Adipocyte (in vitro differentiated cells): ENCODE measurements at regions not wholly inside any gene's neighbourhood (a gene's known extent, or its start where the extent isn't known, plus 50 kb on each side); places are given as distances from the start of the nearest gene placed in this dataset.
A peak's percentile ranks its signal among the peaks of the same experiment; 100 is the strongest.

ENCODE experiments used
- DNase-seq: peaks from one replicate; pipeline ENCODE4 v3.0.0-alpha.2; 2015; ENCODE audit warnings: low read depth
- H3K27me3 ChIP-seq: replicated peaks from 2 replicates; pipeline ENCODE4 v1.7.0; 2013; ENCODE audit warnings: mild to moderate bottlenecking, low read length, moderate library complexity; ENCODE audit not compliant: control insufficient read depth, insufficient read depth
- H3K36me3 ChIP-seq: 2 replicates; pipeline ENCODE4 v1.7.0; 2013; ENCODE audit warnings: low read length, mild to moderate bottlenecking, moderate library complexity; ENCODE audit not compliant: control insufficient read depth, insufficient read depth, severe bottlenecking
- H3K4me1 ChIP-seq: 2 replicates; pipeline ENCODE4 v1.7.0; 2013; ENCODE audit warnings: mild to moderate bottlenecking, low read length, moderate library complexity; ENCODE audit not compliant: control insufficient read depth, insufficient read depth
- H3K4me3 ChIP-seq: 2 replicates; pipeline ENCODE4 v1.7.0; 2013; ENCODE audit warnings: mild to moderate bottlenecking, low read length, moderate library complexity
- H3K9ac ChIP-seq: 2 replicates; pipeline ENCODE4 v1.7.0; 2013; ENCODE audit warnings: mild to moderate bottlenecking, low read length, moderate library complexity
- H3K9me3 ChIP-seq: 2 replicates; pipeline ENCODE4 v1.7.0; 2013; ENCODE audit warnings: mild to moderate bottlenecking, low read length, moderate library complexity; ENCODE audit not compliant: control insufficient read depth

DNA sequence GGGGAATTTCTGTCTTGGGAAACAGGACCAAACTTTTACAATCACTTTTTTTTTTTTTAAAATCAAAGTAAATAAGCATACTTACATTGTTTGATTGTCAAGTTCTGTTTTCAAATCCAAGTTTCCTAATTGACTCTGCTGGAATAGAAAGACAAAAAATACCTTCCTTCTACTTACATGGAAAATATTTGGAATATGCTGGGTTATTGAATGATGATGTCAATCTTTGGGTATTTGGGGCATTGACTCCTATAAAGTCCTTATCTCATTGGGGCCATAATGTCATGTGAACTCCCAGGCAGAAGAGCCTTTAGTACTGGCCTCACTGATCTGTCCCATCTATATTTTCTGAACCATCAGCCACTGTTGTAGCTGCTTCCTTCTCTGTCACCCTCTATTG lies 122.6 kb upstream of the NOX3 start:
- Histone ChIP-seq H3K36me3 (no peaks in the 10 kb centered on the region), H3K9me3 (no peaks in the 10 kb centered on the region)

DNA sequence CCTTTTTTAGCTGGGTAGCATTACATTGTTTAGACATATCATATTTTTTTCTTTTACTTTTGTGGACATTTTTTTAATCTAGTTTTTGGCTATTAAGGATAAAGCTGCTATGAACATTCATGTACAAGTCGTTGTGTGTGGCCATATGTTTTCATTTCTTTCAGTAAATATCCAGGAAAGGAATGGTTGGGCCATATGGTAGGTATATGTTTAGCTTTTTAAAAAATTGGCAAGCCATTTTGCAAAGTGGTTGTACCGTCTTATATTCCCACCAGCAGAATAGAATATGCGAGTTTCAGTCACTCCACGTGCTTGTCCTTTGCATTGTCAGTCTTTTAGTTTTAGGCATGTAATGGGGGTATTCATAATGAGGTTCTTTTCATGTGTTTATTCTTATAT lies 106.3 kb upstream of the NOX3 start:
- Histone ChIP-seq H3K27me3 (no peaks in the 10 kb centered on the region), H3K36me3 (no peaks in the 10 kb centered on the region), H3K9ac (no peak overlapping the region), H3K4me1 (no peaks in the 10 kb centered on the region), H3K9me3 (no peaks in the 10 kb centered on the region), H3K4me3 (no peak overlapping the region)
- no peak for DNase-seq

More for the DNA sequence above, 122.6 kb upstream of the NOX3 start:
- no peak overlapping the region for H3K4me3 ChIP-seq
- no peaks in the 10 kb centered on the region for H3K27me3 ChIP-seq
- no peak for DNase-seq
- H3K9ac ChIP-seq, result no peak overlapping the region
- no peaks in the 10 kb centered on the region for H3K4me1 ChIP-seq

DNA sequence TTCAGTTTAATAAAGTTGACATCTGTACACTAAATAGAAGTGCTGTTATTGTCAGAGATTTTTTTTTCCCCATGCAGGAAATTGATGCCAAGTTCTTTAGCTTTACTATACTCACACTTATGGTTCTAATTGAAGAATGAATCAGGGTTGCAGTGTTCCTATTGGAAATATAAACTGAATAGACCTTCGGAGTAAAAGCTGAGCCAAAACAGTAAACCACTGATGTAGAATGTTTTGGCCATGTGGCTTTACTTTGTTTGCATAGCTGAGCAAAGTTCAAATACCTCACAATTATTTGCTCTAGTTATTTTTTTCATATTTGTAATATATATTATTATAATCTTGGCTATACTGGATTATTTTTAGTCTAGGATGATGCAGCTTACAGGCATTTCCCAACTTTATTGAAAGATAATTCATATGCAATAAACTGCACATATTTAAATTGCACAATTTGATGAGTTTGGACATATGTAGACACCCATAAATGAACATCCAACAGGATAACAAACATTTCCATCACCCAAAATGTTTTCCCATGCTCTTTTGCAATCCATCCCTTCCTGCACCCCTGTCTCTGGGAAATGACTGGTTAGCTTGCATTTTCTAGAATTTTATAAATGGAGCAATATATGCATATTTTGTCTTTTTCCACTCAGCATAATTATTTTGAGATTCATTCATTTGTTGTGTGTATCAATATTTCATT lies 105.8 kb upstream of the NOX3 start:
- Histone ChIP-seq H3K4me1 (no peaks in the 10 kb centered on the region), H3K9me3 (no peaks in the 10 kb centered on the region), H3K4me3 (no peak overlapping the region), H3K36me3 (no peaks in the 10 kb centered on the region), H3K9ac (no peak overlapping the region), H3K27me3 (no peaks in the 10 kb centered on the region)
- DNase-seq, result peak; percentile 45

DNA sequence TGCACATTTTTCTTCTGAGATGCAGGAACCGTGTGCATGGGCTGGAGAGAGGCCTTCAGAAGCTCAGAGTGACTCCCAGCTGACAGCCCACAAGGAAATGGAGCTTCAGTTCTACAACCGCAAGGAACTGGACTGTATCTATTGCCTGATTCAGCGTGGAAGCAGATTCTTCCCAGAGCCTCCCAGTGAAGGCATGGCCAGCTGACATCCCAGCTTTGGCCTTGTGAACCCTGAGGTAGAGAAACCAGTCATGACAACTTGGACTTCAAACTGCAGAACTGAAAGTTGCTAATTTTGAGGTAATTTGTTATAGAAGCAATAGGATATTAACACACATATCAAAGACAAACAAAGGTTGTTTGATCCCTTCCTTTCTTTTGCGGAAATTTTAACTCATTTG lies 94.3 kb upstream of the NOX3 start:
- Histone ChIP-seq H3K4me1 (no peaks in the 10 kb centered on the region), H3K9ac (no peak overlapping the region), H3K36me3 (no peaks in the 10 kb centered on the region), H3K9me3 (no peaks in the 10 kb centered on the region), H3K4me3 (no peak overlapping the region), H3K27me3 (no peaks in the 10 kb centered on the region)
- DNase-seq, result no peak

DNA sequence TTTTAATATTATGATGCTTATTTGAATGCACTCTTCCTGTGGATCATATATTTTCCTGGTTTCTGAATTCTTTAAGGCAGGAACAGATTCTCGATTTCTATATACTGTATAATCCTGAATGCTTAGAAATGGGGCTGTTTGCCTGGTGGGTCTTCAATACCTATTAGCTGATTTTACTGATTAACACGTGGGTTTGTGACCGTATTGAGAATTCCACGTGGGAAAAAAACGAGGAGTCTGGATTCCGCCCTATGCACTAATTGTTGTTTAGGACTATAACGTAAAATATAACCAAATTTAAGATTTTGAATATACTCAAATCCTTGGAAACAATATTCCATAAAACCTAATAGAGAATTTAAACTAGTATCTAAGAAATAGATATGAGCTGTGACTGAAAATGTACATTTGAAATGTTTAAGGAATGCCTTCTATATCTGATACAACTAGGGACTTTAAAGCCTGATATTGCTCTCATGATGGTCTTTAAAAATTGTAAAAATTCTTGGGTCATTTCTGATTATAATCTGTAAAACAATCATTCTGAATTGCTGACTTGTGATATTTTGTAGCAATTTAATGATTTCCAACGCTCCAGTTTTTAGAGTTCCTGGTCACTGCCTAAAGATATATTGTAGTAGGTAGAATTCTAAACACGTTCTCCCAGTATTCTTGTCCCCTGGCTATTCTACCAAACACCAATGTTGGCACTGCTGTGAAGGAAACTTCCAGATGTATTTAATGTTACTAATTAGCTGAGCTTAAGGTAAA lies 93.6 kb upstream of the NOX3 start:
- H3K9me3 ChIP-seq, result no peaks in the 10 kb centered on the region
- H3K27me3 ChIP-seq, result no peaks in the 10 kb centered on the region
- H3K9ac ChIP-seq, result no peak overlapping the region
- no peak for DNase-seq
- no peaks in the 10 kb centered on the region for H3K36me3 ChIP-seq
- H3K4me3 ChIP-seq, result no peak overlapping the region
- no peaks in the 10 kb centered on the region for H3K4me1 ChIP-seq

DNA sequence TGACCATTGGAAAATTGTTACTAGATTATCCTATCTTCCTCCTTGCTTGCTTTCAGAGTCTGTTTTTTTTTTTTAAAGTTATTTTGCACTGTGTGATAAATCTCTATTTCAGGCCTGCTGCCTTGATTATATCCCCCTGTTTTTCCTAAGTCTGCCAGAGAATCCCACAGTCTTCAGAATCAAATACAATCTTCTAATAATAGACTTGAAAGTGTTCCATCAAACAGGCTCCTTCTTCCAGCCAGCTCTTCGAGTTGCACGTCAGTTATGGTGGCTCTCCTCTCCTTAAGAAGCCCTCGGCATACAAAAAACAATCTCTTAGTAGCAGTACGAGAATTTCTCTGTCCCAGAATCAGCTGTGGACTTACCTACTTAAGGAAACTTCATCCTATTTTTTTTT lies 92.9 kb upstream of the NOX3 start:
- Histone ChIP-seq H3K4me3 (no peak overlapping the region), H3K4me1 (no peaks in the 10 kb centered on the region), H3K9me3 (no peaks in the 10 kb centered on the region), H3K36me3 (no peaks in the 10 kb centered on the region), H3K27me3 (no peaks in the 10 kb centered on the region), H3K9ac (no peak overlapping the region)
- no peak for DNase-seq

DNA sequence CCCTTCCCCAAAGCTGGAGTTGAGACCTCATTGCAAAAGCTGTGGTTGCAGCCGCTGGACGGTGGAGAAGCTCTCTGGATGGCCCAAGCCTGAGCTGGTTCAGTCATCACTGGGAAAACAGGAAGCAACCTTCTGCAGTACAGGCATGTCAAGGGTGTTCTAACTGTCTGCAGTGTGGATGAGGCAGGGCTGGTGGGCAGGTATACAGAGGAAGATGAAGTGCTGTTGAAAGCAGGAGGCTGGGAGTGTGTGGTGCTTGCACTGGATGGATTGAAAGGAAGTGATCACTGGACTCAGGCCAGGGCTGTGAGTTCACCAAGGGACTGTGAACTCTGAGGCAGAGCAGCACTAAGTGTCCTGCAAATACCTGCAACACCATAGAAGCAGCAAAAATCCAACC lies 89.0 kb upstream of the NOX3 start:
- H3K9ac ChIP-seq, result no peak overlapping the region

DNA sequence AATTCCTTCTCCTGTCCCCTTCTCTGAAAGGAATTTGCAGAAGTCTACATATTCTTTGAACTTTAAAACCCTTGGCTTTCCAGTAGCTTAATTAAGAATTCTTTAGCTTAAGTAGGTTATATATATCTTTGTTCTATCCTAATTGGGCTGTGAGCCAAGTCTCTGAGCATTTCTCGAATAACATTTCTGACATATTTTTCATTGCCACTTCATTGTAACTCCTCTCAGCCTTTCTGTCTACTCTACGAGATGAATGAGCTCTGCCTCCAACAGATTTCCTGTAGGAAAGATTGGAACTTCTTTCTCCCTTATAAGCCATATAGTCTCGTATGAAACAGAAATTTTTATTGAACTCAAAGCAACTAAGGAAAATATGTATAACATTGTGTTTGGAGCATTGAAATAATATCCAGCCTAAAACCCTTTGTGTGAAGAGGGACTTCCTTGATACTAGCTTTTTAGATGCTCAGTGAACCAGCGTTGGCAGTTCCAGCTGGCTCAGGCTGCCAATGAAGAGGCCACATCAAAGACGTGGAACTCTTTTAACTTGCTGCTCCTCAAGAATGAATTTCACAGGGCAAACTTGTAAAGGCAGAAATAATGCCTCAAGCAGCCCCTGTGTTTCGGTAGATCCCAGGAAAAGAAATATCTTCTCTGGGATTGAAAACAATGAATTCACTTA lies 87.7 kb upstream of the NOX3 start:
- Histone ChIP-seq H3K27me3 (no peaks in the 10 kb centered on the region), H3K9ac (no peak overlapping the region), H3K4me1 (no peaks in the 10 kb centered on the region), H3K9me3 (no peaks in the 10 kb centered on the region), H3K36me3 (no peaks in the 10 kb centered on the region), H3K4me3 (no peak overlapping the region)
- DNase-seq, result no peak

More for the DNA sequence above, 89.0 kb upstream of the NOX3 start:
- Histone ChIP-seq H3K9me3 (no peaks in the 10 kb centered on the region), H3K4me1 (no peaks in the 10 kb centered on the region), H3K4me3 (no peak overlapping the region), H3K36me3 (no peaks in the 10 kb centered on the region), H3K27me3 (no peaks in the 10 kb centered on the region)
- DNase-seq, result no peak

DNA sequence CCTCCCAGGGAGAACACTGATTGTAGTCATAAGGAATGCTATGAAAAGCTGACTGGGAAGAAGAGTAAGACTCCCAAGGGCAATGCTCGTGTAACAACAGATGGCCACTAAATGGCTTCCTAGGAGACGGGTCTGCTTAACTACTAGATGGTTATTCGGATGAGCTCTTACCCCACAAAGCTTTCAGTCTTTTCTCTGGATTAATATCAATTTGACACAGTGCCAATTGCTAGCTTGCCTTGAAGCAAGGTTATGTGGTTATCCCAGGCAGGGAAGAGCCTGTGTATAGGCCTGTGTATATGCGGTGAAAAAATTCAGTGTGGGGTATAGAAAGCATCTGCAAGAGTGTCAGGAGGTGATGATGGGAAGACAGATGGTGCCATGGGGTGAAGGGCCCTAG lies 86.4 kb upstream of the NOX3 start:
- H3K36me3 ChIP-seq, result no peaks in the 10 kb centered on the region
- H3K9me3 ChIP-seq, result no peaks in the 10 kb centered on the region
- no peaks in the 10 kb centered on the region for H3K4me1 ChIP-seq
- H3K27me3 ChIP-seq, result no peaks in the 10 kb centered on the region
- H3K4me3 ChIP-seq, result no peak overlapping the region
- H3K9ac ChIP-seq, result no peak overlapping the region
- DNase-seq, result no peak

DNA sequence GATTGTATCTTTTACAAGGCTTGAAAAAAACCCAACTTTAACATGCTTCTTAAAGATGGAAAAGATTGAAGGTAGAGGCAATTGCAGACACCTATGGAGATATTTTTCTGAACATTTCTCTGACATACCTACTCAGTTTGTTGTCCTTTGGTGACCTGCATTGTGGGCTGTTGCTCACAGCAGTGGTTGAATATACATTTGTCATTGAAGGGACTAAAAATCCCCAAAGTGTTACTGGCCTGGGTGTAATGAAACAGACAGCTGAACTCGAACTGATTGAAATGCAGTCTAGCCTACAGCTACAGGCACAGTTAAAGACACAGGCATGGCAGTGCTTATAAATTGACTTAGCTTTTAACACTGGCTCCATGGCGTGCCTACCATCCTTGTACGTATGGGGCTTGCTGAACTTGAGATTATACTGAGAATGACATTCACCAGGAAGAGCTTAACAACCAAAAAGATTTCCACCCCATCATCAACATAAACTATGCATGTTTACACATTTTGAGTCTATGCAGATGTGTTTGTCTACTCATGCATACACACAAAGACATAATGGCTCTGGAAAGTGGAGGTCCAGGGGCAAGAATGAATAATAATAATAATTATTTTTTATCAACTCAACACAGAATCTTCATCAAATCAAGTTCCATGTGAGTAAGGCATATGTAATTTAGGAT lies 83.2 kb upstream of the NOX3 start:
- Histone ChIP-seq H3K36me3 (no peaks in the 10 kb centered on the region), H3K4me3 (no peak overlapping the region), H3K9ac (no peak overlapping the region), H3K9me3 (peaks cover 11% of the 10 kb centered on the region), H3K4me1 (no peaks in the 10 kb centered on the region), H3K27me3 (no peaks in the 10 kb centered on the region)
- DNase-seq, result no peak

DNA sequence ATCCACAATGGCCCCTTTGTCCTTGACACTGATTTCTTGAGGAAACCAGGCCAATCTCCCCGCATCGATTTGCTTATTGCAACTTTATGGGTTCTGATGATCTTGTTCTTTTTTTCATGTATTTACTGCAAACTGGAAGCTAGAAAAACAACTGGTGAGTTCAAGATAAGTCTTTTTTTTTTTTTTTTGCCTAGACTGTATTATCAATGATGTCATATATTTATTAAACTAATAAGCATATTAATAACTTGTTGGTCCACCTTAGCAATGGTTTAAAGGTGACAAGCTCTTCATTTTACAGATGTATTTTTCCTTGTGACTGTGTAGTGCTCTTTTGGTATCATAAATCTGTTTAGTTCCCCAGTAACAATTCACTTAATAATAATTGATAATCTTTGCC lies 79.0 kb upstream of the NOX3 start:
- no peaks in the 10 kb centered on the region for H3K36me3 ChIP-seq
- no peak for DNase-seq
- H3K4me1 ChIP-seq, result peaks cover 4% of the 10 kb centered on the region
- H3K4me3 ChIP-seq, result no peak overlapping the region
- H3K9ac ChIP-seq, result no peak overlapping the region
- no peaks in the 10 kb centered on the region for H3K27me3 ChIP-seq
- H3K9me3 ChIP-seq, result peaks cover 16% of the 10 kb centered on the region
